Activated T-cell treated with anti-CD3 and anti-CD28 coated beads, Interleukin-2, amount 50 U/mL, for 72 hours (primary cell): ENCODE measurements at regions not wholly inside any gene's neighbourhood (a gene's known extent, or its start where the extent isn't known, plus 50 kb on each side); places are given as distances from the start of the nearest gene placed in this dataset.
"Not testable (repeated sequence)": the region's sequence is repeated elsewhere in the genome, so short reads cannot be mapped to it uniquely, and the experiment has no call there.

ENCODE experiments used
- ATAC-seq, 2 donors: fragments of 150-1000 bp; cut with Tn5 transposase; replicated peaks in 1 of 2; 2 replicates each; pipeline ENCODE4 v1.10.0; 2021; ENCODE audit warnings: moderate library complexity in 2 of 2, mild to moderate bottlenecking in 1 of 2
- DNase-seq, 2 donors: peaks; one replicate each; pipeline ENCODE4 v3.0.0; 2021 to 2022; ENCODE audit warnings: mixed read lengths in 1 of 2
- H3K27ac Mint-ChIP-seq: one replicate; pipeline ENCODE4 v1.8.0; 2022; ENCODE audit warnings: mild to moderate bottlenecking, moderate library complexity, mixed read lengths
- H3K27me3 Mint-ChIP-seq: one replicate; pipeline ENCODE4 v1.8.0; 2022; ENCODE audit warnings: low read depth, mixed read lengths
- H3K36me3 Mint-ChIP-seq, 2 donors: one replicate each; pipeline ENCODE4 v1.8.0; 2022; ENCODE audit warnings: mixed read lengths in 2 of 2, mild to moderate bottlenecking in 1 of 2; ENCODE audit not compliant: insufficient read depth in 2 of 2
- H3K4me1 Mint-ChIP-seq: one replicate; pipeline ENCODE4 v1.8.0; 2022; ENCODE audit warnings: low read depth, mixed read lengths
- H3K4me3 Mint-ChIP-seq, 2 donors: one replicate each; pipeline ENCODE4 v1.8.0; 2022; ENCODE audit warnings: mild to moderate bottlenecking in 2 of 2, mixed read lengths in 2 of 2, moderate library complexity in 2 of 2
- H3K9me3 Mint-ChIP-seq, 2 donors: one replicate each; pipeline ENCODE4 v1.8.0; 2022; ENCODE audit warnings: mixed read lengths in 2 of 2

DNA sequence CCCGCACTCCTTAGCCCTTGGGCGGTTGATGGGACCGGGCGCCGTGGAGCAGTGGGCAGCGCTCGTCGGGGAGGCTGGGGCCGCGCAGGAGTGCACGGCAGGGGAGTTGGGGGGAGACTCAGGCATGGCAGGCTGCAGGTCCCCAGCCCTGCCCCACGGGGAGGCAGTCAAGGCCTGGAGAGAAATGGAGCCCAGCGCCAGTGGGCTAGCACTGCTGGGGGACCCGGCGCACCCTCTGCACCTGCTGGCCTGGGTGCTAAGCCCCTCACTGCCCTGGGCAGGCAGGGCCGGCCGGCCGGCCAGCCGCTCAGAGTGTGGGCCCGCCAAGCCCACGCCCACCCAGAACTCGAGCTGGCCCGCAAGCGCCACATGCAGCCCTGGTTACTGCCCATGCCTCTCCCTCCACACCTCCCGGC is 147.2 kb upstream of the PITRM1 start:
- H3K27me3 Mint-ChIP-seq, result peaks cover 18% of the 10 kb centered on the region

DNA sequence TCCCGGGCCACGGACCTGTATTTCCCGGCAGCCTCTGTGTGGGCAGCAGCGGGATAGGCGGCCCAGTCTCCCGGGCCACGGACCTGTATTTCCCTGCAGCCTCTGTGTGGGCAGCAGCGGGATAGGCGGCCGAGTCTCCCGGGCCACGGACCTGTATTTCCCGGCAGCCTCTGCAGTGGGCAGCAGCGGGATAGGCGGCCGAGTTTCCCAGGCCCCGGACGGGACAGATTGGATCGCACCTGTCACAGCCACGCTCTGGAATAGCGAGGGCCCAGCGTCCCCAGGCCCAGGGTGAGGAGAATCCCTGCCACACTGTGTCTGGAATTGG is 145.9 kb upstream of the PITRM1 start:
- H3K4me3 Mint-ChIP-seq, H3K36me3 Mint-ChIP-seq, ATAC-seq, DNase-seq, H3K27ac Mint-ChIP-seq, H3K4me1 Mint-ChIP-seq, H3K9me3 Mint-ChIP-seq: not testable (repeated sequence)
- H3K27me3 Mint-ChIP-seq, result peaks cover 30% of the 10 kb centered on the region

More for the DNA sequence above, 147.2 kb upstream of the PITRM1 start:
- peaks cover 4% of the 10 kb centered on the region for H3K4me1 Mint-ChIP-seq
- peaks cover 0 to 2% of the 10 kb centered on the region in 2 donors for H3K9me3 Mint-ChIP-seq
- H3K27ac Mint-ChIP-seq, result no peak overlapping the region
- ATAC-seq, result no peak
- H3K36me3 Mint-ChIP-seq, result peaks cover 0 to 2% of the 10 kb centered on the region in 2 donors
- no peak overlapping the region for H3K4me3 Mint-ChIP-seq
- no peak for DNase-seq

DNA sequence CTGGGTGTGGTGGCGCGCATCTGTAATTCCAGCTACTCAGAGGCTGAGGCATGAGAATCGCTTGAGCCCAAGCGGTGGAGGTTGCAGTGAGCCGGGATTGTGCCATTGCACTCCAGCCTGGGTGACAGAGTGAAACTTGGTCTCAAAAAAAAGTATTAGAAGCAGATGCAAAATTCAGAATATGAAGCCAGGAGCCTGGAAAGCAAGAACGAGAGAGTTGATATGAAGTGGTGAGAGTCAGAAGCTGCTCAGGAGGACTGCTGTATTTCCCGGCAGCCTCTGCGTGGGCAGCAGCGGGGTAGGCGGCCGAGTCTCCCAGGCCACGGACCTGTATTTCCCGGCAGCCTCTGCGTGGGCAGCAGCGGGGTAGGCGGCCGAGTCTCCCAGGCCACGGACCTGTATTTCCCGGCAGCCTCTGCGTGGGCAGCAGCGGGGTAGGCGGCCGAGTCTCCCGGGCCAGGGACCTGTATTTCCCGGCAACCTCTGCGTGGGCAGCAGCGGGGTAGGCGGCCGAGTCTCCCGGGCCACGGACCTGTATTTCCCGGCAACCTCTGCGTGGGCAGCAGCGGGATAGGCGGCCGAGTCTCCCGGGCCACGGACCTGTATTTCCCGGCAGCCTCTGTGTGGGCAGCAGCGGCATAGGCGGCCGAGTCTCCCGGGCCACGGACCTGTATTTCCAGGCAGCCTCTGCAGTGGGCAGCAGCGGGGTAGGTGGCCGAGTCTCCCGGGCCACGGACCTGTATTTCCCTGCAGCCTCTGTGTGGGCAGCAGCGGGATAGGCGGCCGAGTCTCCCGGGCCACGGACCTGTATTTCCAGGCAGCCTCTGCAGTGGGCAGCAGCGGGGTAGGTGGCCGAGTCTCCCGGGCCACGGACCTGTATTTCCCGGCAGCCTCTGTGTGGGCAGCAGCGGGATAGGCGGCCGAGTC is 145.2 kb upstream of the PITRM1 start:
- not testable (repeated sequence) for H3K4me1 Mint-ChIP-seq, H3K4me3 Mint-ChIP-seq, H3K9me3 Mint-ChIP-seq, H3K36me3 Mint-ChIP-seq, ATAC-seq, H3K27ac Mint-ChIP-seq, DNase-seq
- H3K27me3 Mint-ChIP-seq, result peaks cover 37% of the 10 kb centered on the region

GRCh38 chr10:3314445-3315085 is 142.0 kb upstream of the PITRM1 start:
- not testable (repeated sequence) for H3K36me3 Mint-ChIP-seq, ATAC-seq, H3K27ac Mint-ChIP-seq, H3K4me3 Mint-ChIP-seq, H3K9me3 Mint-ChIP-seq, H3K4me1 Mint-ChIP-seq, DNase-seq
- peaks cover 52% of the 10 kb centered on the region for H3K27me3 Mint-ChIP-seq

- peaks cover 49% of the 10 kb centered on the region for H3K27me3 Mint-ChIP-seq
- not testable (repeated sequence) for DNase-seq, H3K4me1 Mint-ChIP-seq, H3K4me3 Mint-ChIP-seq, H3K9me3 Mint-ChIP-seq, H3K36me3 Mint-ChIP-seq, H3K27ac Mint-ChIP-seq
- ATAC-seq, result peak in 1 of 2 donors; percentile 41
These were observed 141.3 kb upstream of the PITRM1 start for GRCh38 chr10:3313784-3314444.

DNA sequence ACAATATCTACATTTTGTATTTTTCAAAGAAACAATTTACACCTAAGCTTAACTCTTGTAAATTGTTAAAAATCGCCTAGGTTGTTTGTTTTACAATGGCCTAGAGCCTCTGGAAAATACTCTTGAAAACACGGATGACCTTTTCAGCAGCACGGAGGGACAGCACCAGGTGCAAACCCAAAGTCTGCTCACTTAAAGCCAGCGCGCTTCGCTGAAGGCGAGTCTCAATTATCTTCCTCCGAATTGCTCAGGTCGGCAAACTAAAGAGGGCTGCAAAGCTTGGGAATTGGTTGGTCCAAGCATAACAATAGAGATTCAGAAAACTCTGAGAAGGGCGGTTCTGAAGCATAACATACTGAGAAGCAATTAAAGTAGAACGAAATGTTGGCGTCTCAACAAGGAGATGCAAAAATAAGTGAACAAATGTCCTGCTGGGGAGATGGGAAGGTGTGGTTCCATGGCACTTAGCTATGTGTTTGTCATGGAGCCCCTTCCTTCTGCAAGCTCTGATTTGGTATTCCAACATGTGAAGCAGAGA is 139.9 kb upstream of the PITRM1 start:
- no peak overlapping the region for H3K4me3 Mint-ChIP-seq
- peaks cover 0 to 2% of the 10 kb centered on the region in 2 donors for H3K36me3 Mint-ChIP-seq
- no peaks in the 10 kb centered on the region for H3K9me3 Mint-ChIP-seq
- DNase-seq, result no peak
- ATAC-seq, result no peak
- H3K27me3 Mint-ChIP-seq, result peaks cover 57% of the 10 kb centered on the region
- H3K27ac Mint-ChIP-seq, result no peak overlapping the region
- H3K4me1 Mint-ChIP-seq, result peaks cover 5% of the 10 kb centered on the region

DNA sequence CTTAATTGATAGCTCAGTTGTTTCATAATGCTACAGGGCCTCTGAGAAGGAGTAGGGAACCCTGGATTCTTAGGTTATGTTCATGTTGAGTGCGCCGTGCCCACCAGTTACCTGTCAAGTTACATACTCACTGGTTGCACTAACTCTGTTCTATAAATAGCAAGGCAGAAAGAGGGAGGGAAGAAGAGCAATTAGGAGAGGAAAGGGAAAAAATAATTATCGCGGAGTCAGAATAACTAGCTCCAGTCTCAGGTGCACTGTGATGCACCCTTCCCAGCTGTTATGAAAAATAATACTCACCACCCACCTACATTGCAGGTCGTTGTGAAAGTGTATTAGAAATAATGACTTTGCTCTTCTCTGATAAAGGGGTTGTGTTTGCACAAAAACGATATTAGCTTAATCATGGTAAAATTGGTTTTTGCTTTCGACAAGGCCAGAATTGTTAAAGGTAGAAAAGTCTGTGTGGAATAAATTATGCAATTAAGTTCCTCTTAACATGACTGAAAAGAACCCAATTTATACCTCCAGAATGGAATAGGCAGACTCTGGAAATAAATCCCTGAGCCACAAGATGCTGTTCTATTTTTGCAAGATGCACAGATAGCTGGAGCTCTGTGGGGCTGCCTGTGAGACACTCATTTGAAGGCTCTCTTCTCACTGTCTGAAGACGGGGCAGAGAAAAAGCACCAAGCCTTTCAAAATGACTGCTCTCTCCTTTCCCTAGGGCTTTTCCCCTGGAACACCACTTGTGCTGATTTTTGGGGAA is 137.6 kb upstream of the PITRM1 start:
- peaks cover 5% of the 10 kb centered on the region for H3K4me1 Mint-ChIP-seq
- ATAC-seq (no peak), DNase-seq (no peak)
- no peak overlapping the region for H3K27ac Mint-ChIP-seq
- peaks cover 0 to 2% of the 10 kb centered on the region in 2 donors for H3K9me3 Mint-ChIP-seq
- H3K36me3 Mint-ChIP-seq, result peaks cover 0 to 4% of the 10 kb centered on the region in 2 donors
- peaks cover 59% of the 10 kb centered on the region for H3K27me3 Mint-ChIP-seq
- H3K4me3 Mint-ChIP-seq, result no peak overlapping the region

DNA sequence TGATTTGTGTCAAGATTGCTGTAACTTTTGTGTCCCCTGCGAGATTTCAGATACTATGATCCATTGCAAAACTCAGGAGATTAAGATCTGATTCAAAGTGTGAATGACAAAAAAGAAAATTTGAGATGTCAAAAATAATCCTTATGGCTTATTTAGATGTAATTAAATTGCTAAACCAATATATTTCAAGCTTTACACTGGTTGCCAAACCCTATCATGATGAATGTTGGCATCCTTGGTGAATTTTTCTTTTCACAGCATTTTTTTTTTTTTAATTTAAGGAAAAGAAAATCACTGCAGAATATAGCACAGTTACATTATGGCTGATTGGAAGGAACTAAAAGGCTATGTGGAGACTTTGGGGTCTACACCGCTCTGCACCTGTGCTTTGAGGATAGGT is 133.5 kb upstream of the PITRM1 start:
- Mint-ChIP-seq H3K27me3 (peaks cover 30% of the 10 kb centered on the region), H3K36me3 (peaks cover 0 to 4% of the 10 kb centered on the region in 2 donors), H3K4me1 (no peaks in the 10 kb centered on the region), H3K27ac (no peak overlapping the region), H3K4me3 (no peak overlapping the region), H3K9me3 (peaks cover 0 to 2% of the 10 kb centered on the region in 2 donors)
- ATAC-seq (no peak), DNase-seq (no peak)

- DNase-seq (no peak), ATAC-seq (no peak)
- Mint-ChIP-seq H3K4me1 (no peaks in the 10 kb centered on the region), H3K4me3 (no peak overlapping the region), H3K27me3 (peaks cover 9% of the 10 kb centered on the region), H3K9me3 (no peaks in the 10 kb centered on the region), H3K27ac (no peak overlapping the region), H3K36me3 (no peaks in the 10 kb centered on the region)
These were observed 123.1 kb upstream of the PITRM1 start for GRCh38 chr10:3295582-3296151.

GRCh38 chr10:3294919-3295581 is 122.5 kb upstream of the PITRM1 start:
- no peaks in the 10 kb centered on the region for H3K9me3 Mint-ChIP-seq
- no peak for ATAC-seq

DNA sequence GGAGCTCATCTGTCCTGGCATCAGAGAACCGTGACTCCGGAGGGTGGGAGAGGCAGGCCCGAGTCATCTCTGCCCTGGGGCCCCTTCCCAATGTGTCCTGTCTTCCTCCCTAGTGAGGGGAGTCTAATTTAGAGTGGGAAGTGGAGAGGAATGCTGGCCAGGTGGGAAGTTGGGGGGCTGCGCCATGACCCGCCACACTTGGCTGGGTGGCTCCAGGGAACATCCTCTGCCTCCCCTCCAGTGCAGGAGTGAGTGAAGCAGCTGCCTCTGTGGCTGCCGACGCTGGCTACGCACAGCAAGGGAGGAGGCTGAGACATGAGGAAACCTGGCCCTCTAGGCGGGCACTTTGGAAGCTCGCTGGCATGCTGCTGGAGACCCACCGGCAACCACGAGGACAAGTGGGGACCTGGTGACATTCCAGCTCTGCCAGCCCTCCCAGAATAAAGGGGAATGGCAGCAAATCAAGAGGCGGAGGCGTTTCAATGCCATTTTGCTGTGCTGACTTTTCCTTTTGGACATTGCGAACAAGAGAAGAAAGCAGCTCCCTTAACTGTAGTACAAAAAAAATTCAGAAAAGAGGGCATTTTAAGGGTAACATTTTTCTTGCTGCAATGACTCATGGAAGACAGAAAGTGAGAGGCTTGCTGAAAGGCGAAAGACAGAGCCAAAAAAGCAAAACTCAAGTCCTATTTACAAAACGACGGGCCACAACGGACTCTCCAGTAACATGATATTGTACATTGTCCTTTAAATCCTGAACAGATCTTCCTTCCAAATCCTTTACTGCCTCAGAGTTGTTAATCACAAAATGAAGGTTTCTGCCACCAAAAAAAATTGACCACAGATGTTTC is 121.2 kb upstream of the PITRM1 start:
- H3K4me1 Mint-ChIP-seq, result no peaks in the 10 kb centered on the region
- no peak overlapping the region for H3K4me3 Mint-ChIP-seq
- no peaks in the 10 kb centered on the region for H3K9me3 Mint-ChIP-seq
- DNase-seq (no peak), ATAC-seq (no peak)
- no peak overlapping the region for H3K27ac Mint-ChIP-seq
- H3K27me3 Mint-ChIP-seq, result peaks cover 9% of the 10 kb centered on the region
- H3K36me3 Mint-ChIP-seq, result no peaks in the 10 kb centered on the region

More at GRCh38 chr10:3294919-3295581, 122.5 kb upstream of the PITRM1 start:
- H3K36me3 Mint-ChIP-seq, result no peaks in the 10 kb centered on the region
- H3K4me1 Mint-ChIP-seq, result no peaks in the 10 kb centered on the region
- H3K4me3 Mint-ChIP-seq, result no peak overlapping the region
- DNase-seq, result no peak
- no peak overlapping the region for H3K27ac Mint-ChIP-seq
- peaks cover 9% of the 10 kb centered on the region for H3K27me3 Mint-ChIP-seq
